DMS79 (cell line): ENCODE measurements at regions not wholly inside any gene's neighbourhood (a gene's known extent, or its start where the extent isn't known, plus 50 kb on each side); places are given as distances from the start of the nearest gene placed in this dataset.

Experiments
- DNase-seq: peaks from one replicate; lab custom pipeline; 2025; lab: John Stamatoyannopoulos, UW

DNA sequence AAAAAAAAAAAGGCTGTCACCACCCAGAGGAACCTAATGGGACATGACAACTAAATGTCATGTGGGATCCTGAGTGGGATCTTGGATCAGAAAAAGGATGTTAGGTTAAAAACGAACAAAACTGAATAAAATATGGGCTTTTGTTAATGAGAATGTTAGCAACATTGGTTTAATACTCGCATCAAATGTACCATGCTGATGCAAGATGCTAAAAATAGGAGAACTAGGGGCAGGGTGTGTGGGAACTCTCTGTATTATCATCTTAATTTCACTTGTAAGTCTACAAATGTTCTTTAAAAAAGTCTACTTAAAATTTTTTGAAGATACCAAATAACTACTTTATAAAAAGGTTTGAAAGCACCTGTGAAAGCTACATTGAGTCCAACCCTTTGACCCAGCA lies 88.8 kb upstream of the PRR5 start:
- no peak for DNase-seq

DNA sequence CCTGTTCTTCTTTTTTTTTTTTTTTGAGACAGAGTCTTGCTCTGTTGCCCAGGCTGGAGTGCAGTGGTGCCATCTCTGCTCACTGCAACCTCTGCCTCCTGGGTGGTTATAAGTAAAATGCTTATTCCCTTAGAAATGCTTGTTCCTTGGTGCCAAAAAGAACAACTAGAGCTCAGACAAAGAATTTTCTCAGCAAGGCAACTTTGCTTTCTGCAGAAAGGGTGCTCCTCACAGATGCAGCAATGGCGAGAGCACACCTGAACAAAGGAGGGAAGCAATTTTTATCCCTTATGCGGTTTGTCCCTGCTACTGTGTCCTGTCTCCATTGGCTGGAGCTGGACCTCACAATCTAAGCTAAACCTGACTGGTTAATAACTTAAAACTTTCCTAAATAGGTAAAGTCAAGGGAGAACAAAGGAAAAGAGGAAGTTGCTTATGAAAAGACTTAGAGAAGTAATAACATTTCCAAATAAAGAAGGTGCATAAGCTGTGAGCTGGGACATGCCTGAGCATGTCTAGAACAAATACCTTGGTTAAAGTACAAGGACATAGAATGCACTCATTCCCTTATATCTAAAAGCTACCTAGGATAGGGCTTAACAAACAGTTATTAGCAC lies 90.0 kb upstream of the PRR5 start:
- no peak for DNase-seq

DNA sequence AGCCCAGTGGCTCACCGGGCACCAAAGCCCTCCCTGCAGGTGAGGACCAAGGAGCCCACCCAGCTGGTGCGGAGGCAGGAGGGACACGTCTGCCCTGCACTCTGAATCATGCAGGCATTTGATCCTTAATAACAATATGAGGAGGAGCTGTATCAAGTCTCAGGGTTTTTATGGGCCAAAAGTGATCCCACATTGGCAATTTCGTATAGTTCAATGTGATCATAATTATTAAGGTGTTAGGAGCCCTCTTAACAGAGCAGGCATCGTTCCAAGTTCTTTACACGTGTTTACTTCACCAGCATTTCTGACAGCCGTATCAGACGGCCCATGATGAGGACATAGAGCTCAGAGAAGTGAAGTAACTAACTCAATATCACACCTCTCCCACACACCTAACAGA lies 91.9 kb upstream of the PRR5 start:
- no peak for DNase-seq

- no peak for DNase-seq
These were observed 92.5 kb upstream of the PRR5 start for GRCh38 chr22:44609400-44609988.

- DNase-seq: no peak
These were observed 93.2 kb upstream of the PRR5 start for GRCh38 chr22:44608597-44609399.

DNA sequence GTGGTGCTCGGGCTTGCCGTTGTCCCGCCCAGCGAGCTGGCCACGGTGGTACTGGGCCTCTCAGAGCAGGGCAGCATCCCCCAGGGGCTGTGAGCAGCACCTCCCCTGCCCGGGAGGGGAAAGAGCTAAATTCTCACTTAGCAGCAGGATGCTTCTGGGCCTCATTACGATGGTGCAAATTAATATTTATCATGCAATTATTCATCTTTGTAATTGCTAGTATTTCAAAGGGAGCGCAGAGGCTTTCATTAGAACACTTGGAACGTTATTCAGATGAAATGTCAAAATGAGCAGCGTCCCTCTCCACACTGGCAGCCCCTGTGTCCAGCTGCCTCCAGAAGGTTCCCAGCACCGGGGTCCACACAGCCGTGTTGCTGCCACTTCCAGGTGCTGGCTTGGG lies 95.9 kb upstream of the PRR5 start:
- no peak for DNase-seq

DNA sequence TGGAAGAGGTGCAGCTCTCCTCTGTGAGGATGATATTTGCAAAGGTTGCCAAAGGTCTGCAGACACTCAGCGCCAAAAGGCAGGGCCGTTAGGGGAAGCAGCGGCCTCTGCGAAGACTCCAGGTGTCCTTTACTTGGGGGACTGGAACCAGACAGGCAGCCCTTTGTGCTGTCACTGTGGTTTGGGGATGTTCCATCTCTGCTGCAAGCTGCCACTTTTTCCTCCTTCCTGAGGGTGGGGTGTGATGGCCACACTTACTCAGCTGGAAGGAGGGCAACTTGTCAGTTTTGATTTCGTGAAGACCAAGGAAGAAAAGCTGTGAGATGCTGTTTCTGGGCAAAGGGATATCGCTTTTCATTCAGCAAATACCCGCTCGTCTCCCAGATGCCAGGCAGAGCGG lies 96.5 kb upstream of the PRR5 start:
- no peak for DNase-seq

GRCh38 chr22:44604991-44605390 lies 97.0 kb upstream of the PRR5 start:
- no peak for DNase-seq

DNA sequence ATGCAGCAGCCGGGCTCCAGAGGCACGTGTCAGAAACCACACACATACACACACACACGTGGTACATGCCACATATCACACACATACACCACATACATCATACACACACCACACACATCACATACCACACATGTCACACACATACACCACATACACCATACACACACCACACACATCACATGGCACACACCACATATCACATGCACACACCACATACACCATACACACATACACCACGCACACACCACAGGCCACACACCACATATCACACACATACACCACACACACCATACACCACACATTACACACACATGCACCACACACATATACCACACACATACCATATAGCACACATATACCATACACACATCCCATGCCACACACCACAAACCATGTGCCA lies 97.5 kb upstream of the PRR5 start:
- DNase-seq: no peak

- DNase-seq: no peak
These were observed 98.2 kb upstream of the PRR5 start for GRCh38 chr22:44603767-44604166.

DNA sequence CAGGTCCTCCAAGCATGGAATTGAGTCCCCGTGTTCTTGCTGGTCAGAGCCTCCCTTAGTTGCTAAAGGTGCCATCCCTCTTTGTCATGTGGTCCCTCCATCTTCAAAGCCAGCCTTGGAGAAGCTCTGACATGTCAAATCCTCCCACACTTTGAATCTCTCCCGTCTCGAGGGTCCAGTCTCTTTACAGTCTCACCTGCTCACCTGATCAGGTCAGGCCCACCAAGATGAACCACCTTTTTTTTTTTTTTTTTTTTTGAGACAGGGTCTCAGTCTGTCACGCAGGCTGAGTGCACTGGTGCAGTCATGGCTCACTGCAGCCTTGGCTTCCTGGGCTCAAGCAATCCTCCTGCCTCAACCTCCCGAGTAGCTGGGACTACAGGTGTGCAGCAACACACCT lies 100.3 kb upstream of the PRR5 start:
- DNase-seq: no peak

- DNase-seq: no peak
These were observed 100.8 kb upstream of the PRR5 start for GRCh38 chr22:44601189-44601588.

- no peak for DNase-seq
These were observed 101.7 kb upstream of the PRR5 start for GRCh38 chr22:44600207-44600785.

GRCh38 chr22:44599500-44600140 lies 101.6 kb upstream of the RTL6 start:
- no peak for DNase-seq

- DNase-seq: no peak
These were observed 101.1 kb upstream of the RTL6 start for GRCh38 chr22:44599084-44599483.

GRCh38 chr22:44597616-44598015 lies 99.6 kb upstream of the RTL6 start:
- DNase-seq: peak; percentile 36

GRCh38 chr22:44596396-44597125 lies 98.5 kb upstream of the RTL6 start:
- DNase-seq: no peak

- no peak for DNase-seq
These were observed 97.9 kb upstream of the RTL6 start for GRCh38 chr22:44595841-44596341.

GRCh38 chr22:44594951-44595350 lies 96.9 kb upstream of the RTL6 start:
- DNase-seq: no peak

GRCh38 chr22:44592824-44593148 lies 94.8 kb upstream of the RTL6 start:
- no peak for DNase-seq

DNA sequence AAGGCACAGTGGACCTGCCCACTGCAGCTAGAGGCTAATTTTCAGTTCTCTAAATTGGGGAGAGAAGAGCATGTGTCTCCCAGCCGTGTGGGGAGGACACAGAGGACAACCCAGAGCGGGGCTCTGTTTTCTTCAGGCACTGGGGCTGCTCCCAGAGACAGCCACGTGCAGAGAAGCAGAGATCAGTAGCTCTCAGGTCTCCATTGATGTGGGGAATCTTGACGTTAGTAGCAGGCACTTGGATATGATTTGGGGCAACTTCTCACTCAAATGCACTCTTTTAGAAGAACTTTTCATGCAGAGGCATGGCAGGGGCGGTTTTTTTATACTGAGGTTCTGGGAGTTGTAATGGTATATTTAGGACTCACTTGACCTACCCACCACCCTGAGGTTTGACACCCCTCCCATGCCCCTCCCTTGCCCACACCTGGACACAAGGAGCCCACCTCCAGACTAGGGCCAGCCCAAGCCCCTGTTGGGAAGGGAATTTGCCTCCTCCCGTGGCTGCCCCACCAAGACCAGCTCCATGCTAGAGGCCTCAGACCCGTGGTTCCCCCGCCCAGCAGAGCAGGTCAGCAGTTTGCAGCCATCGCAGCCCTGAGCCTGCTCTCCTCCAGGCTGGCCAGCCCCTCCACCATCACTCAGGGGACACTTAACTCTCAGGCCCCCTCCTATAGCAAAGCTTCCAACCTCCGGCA lies 94.2 kb upstream of the RTL6 start:
- no peak for DNase-seq
